GM18870 (cell line): ENCODE measurements at regions not wholly inside any gene's neighbourhood (a gene's known extent, or its start where the extent isn't known, plus 50 kb on each side); places are given as distances from the start of the nearest gene placed in this dataset.

Experiments
- ATAC-seq: cut with Tn5 transposase; IDR thresholded peaks from one replicate; pipeline ENCODE4 v1.9.1; 2021; ENCODE audit warnings: moderate library complexity; ENCODE audit not compliant: unreplicated experiment

- no peak for ATAC-seq
These were observed 316.3 kb upstream of the SLC14A2 start for GRCh38 chr18:45298986-45299385.

GRCh38 chr18:45303026-45303425 lies 312.2 kb upstream of the SLC14A2 start:
- ATAC-seq: no peak

- no peak for ATAC-seq
These were observed 310.7 kb upstream of the SLC14A2 start for GRCh38 chr18:45304558-45304957.

- no peak for ATAC-seq
These were observed 302.6 kb upstream of the SLC14A2 start for GRCh38 chr18:45312555-45313126.

GRCh38 chr18:45316127-45316526 lies 299.1 kb upstream of the SLC14A2 start:
- ATAC-seq: no peak

- ATAC-seq: no peak
These were observed 297.2 kb upstream of the SLC14A2 start for GRCh38 chr18:45317948-45318640.

GRCh38 chr18:45320724-45321123 lies 294.6 kb upstream of the SLC14A2 start:
- no peak for ATAC-seq

- ATAC-seq: no peak
These were observed 293.8 kb upstream of the SLC14A2 start for GRCh38 chr18:45321520-45321919.

- ATAC-seq: no peak
These were observed 292.9 kb upstream of the SLC14A2 start for GRCh38 chr18:45322343-45322742.

GRCh38 chr18:45324101-45324494 lies 291.2 kb upstream of the SLC14A2 start:
- no peak for ATAC-seq

GRCh38 chr18:45324495-45325113 lies 290.7 kb upstream of the SLC14A2 start:
- ATAC-seq: no peak

GRCh38 chr18:45325778-45326177 lies 289.5 kb upstream of the SLC14A2 start:
- no peak for ATAC-seq

GRCh38 chr18:45326505-45326904 lies 288.8 kb upstream of the SLC14A2 start:
- no peak for ATAC-seq

GRCh38 chr18:45328296-45328695 lies 287.0 kb upstream of the SLC14A2 start:
- no peak for ATAC-seq

- ATAC-seq: no peak
These were observed 286.5 kb upstream of the SLC14A2 start for GRCh38 chr18:45328811-45329210.

GRCh38 chr18:45329316-45329715 lies 286.0 kb upstream of the SLC14A2 start:
- no peak for ATAC-seq

- no peak for ATAC-seq
These were observed 285.1 kb upstream of the SLC14A2 start for GRCh38 chr18:45330170-45330594.

GRCh38 chr18:45332871-45333270 lies 282.4 kb upstream of the SLC14A2 start:
- ATAC-seq: no peak

GRCh38 chr18:45334191-45334590 lies 281.1 kb upstream of the SLC14A2 start:
- ATAC-seq: no peak

GRCh38 chr18:45335282-45336043 lies 279.8 kb upstream of the SLC14A2 start:
- ATAC-seq: no peak

- ATAC-seq: no peak
These were observed 278.8 kb upstream of the SLC14A2 start for GRCh38 chr18:45336448-45336847.

GRCh38 chr18:45337477-45337876 lies 277.8 kb upstream of the SLC14A2 start:
- no peak for ATAC-seq
